K562 (cell line): ENCODE measurements at regions not wholly inside any gene's neighbourhood (a gene's known extent, or its start where the extent isn't known, plus 50 kb on each side); places are given as distances from the start of the nearest gene placed in this dataset.

Source experiments
- ATAC-seq: fragments of 200-7000 bp; cut with Tn5 transposase; 3 replicates; pipeline ENCODE4 v1.9.1; 2020; ENCODE audit warnings: moderate library complexity
- BruUV-seq: library from RNA; stranded (reverse); fragments of 400-500 nt; replicated peaks from 2 replicates; lab custom pipeline; 2021; lab: Mats Ljungman, UMichigan
- CTCF ChIA-PET: fragments of 300-600 bp; formaldehyde crosslinking; extraction: SDS; loops from one replicate; lab custom pipeline; 2021; ENCODE audit warnings: low intra/inter-chr PET ratio; lab: Yijun Ruan, JAX
- POLR2A ChIA-PET: fragments of 300-600, 350-650 bp; sonication (Branson Sonifier 250); formaldehyde crosslinking; extraction: SDS; loops from one replicate; lab custom pipeline; 2021; ENCODE audit warnings: antibody characterized with exemption, inconsistent platforms; lab: Yijun Ruan, JAX
- DNase-seq, 4 experiments: peaks; one replicate each; pipeline versions ENCODE4 v3.0.0 to v3.0.0-alpha.2; 2011 to 2018; ENCODE audit warnings: low spot score in 3 of 4, mixed read lengths in 3 of 4; ENCODE audit errors: extremely low read depth in 1 of 4
- FAIRE-seq: peaks from 2 replicates; lab custom pipeline; 2011; peaks lifted over from hg19 to GRCh38; lab: Jason Lieb, UNC
- H2AFZ ChIP-seq: 2 replicates; pipeline ENCODE4 v1.6.0; 2011; ENCODE audit warnings: low read depth, low read length, control low read depth, inconsistent platforms
- H3K27ac ChIP-seq: fragments of 200-600 bp; 3 replicates; pipeline ENCODE4 v1.8.0; 2011; ENCODE audit warnings: low read depth, mild to moderate bottlenecking, control low read depth, inconsistent platforms, low read length, moderate library complexity, mixed read lengths; ENCODE audit errors: extremely low read depth
- H3K27me3 ChIP-seq, 2 experiments: fragments of 300-600 bp in 1 of 2; 2 replicates in 1 of 2; 3 replicates in 1 of 2; pipeline versions ENCODE4 v1.6.0 to v1.8.0; 2011; ENCODE audit warnings: inconsistent platforms in 2 of 2, low read length in 2 of 2, mild to moderate bottlenecking in 1 of 2, mixed read lengths in 1 of 2, moderate library complexity in 1 of 2; ENCODE audit not compliant: control insufficient read depth in 2 of 2, insufficient read depth in 2 of 2
- H3K36me3 ChIP-seq: fragments of 300-600 bp; 3 replicates; pipeline ENCODE4 v1.8.0; 2011; ENCODE audit warnings: mild to moderate bottlenecking, low read length, inconsistent platforms; ENCODE audit not compliant: control insufficient read depth, insufficient read depth
- H3K4me1 ChIP-seq, 2 experiments: fragments of 200-600 bp in 1 of 2; replicated peaks in 1 of 2; 2 replicates in 1 of 2; 3 replicates in 1 of 2; pipeline versions ENCODE4 v1.5.1 to v1.8.0; 2011; ENCODE audit warnings: inconsistent platforms in 2 of 2, low read length in 2 of 2, mild to moderate bottlenecking in 1 of 2, mixed read lengths in 1 of 2, moderate library complexity in 1 of 2; ENCODE audit not compliant: control insufficient read depth in 2 of 2, insufficient read depth in 2 of 2
- H3K4me2 ChIP-seq: 2 replicates; pipeline ENCODE4 v1.6.1; 2011; ENCODE audit warnings: low read length, control low read depth, inconsistent platforms, mixed read lengths; ENCODE audit not compliant: insufficient read depth
- H3K4me3 ChIP-seq: fragments of 200-600 bp; sonication (generic), shearing (Covaris generic); 2 replicates; pipeline ENCODE4 v1.5.1; 2016; ENCODE audit warnings: control low read depth, inconsistent platforms
- H3K79me2 ChIP-seq: fragments of 200-600 bp; 3 replicates; pipeline ENCODE4 v1.8.0; 2011; ENCODE audit warnings: low read length, inconsistent platforms; ENCODE audit not compliant: control insufficient read depth, insufficient read depth
- H3K9ac ChIP-seq, 2 experiments: 2 replicates each; pipeline versions ENCODE4 v1.6.0 to v1.6.1; 2011; ENCODE audit warnings: low read depth in 2 of 2, low read length in 2 of 2, control low read depth in 1 of 2, inconsistent platforms in 1 of 2, mild to moderate bottlenecking in 1 of 2, mixed read lengths in 1 of 2; ENCODE audit not compliant: insufficient read depth in 1 of 2
- H3K9me1 ChIP-seq: one replicate; pipeline ENCODE4 v1.6.0; 2011; ENCODE audit warnings: inconsistent platforms, mild to moderate bottlenecking, low read length, moderate library complexity; ENCODE audit not compliant: control insufficient read depth, insufficient read depth
- H3K9me3 ChIP-seq: replicated peaks from 2 replicates; pipeline ENCODE4 v1.5.1; 2011; ENCODE audit warnings: low read depth, low read length, inconsistent platforms; ENCODE audit not compliant: control insufficient read depth, insufficient read depth
- H4K20me1 ChIP-seq: replicated peaks from 2 replicates; pipeline ENCODE4 v1.6.1; 2011; ENCODE audit warnings: low read length, inconsistent platforms, mixed read lengths; ENCODE audit not compliant: control insufficient read depth, insufficient read depth
- CREB3 ChIP-seq: fragments of 450-650 bp; conservative IDR thresholded peaks from 2 replicates; pipeline ENCODE4 v1.6.1; 2016; ENCODE audit warnings: missing genetic modification characterization, low read depth, mild to moderate bottlenecking, missing compliant biosample characterization, moderate library complexity
- GATAD2B ChIP-seq: fragments of 450-650 bp; IDR thresholded peaks from 2 replicates; pipeline ENCODE4 v1.6.1; 2017; ENCODE audit warnings: mild to moderate bottlenecking, borderline replicate concordance
- HNRNPK ChIP-seq: fragments of 200-400 bp; formaldehyde crosslinking; IDR thresholded peaks from one replicate; pipeline ENCODE4 v1.6.1; 2018; ENCODE audit warnings: mild to moderate bottlenecking, low read depth, low read length; ENCODE audit not compliant: poor library complexity, severe bottlenecking
- PCBP2 ChIP-seq: fragments of 200-400 bp; formaldehyde crosslinking; IDR thresholded peaks from 2 replicates; pipeline ENCODE4 v1.6.1; 2018; ENCODE audit warnings: low read length, low read depth, mild to moderate bottlenecking, moderate library complexity; ENCODE audit not compliant: poor library complexity, severe bottlenecking
- RFX7 ChIP-seq: fragments of 250-450 bp; sonication (Bioruptor Pico); IDR thresholded peaks from 2 replicates; pipeline ENCODE4 v1.5.1; 2021; ENCODE audit warnings: mild to moderate bottlenecking
- SNAPC5 ChIP-seq: fragments of 250-450 bp; sonication (Bioruptor Pico); IDR thresholded peaks from 2 replicates; pipeline ENCODE4 v1.8.0; 2021; ENCODE audit warnings: moderate library complexity, mild to moderate bottlenecking, inconsistent platforms
- TCF3 ChIP-seq: sonication (generic); formaldehyde crosslinking; IDR thresholded peaks from 2 replicates; pipeline ENCODE4 v1.4.0; 2020; ENCODE audit warnings: mild to moderate bottlenecking, missing genetic modification reagents
- ZNF174 ChIP-seq: fragments of 250-450 bp; sonication (Bioruptor Pico); IDR thresholded peaks from 2 replicates; pipeline ENCODE4 v1.4.0; 2020; ENCODE audit warnings: mild to moderate bottlenecking
- in situ Hi-C: fragments of 300-500 bp; cut with MboI; formaldehyde crosslinking; loops from 4 replicates; pipeline ENCODE4 v1.15.0; 2018; ENCODE audit warnings: inconsistent platforms, mixed read lengths
- intact Hi-C: fragments of 100-400 bp; cut with micrococcal nuclease; formaldehyde crosslinking; loops from 2 replicates; pipeline ENCODE4 v1.14.2; 2022
- TF ChIP-seq, protein P1 (sequence below), 2 experiments: fragments of 450-650 bp in 1 of 2; IDR thresholded peaks; 2 replicates each; pipeline ENCODE4 v1.6.1; 2011 to 2017; ENCODE audit warnings: low read depth in 2 of 2, antibody characterized with exemption in 1 of 2, borderline replicate concordance in 1 of 2, low read length in 1 of 2, mild to moderate bottlenecking in 1 of 2, mixed read lengths in 1 of 2; ENCODE audit not compliant: control insufficient read depth in 1 of 2

GRCh38 chr12:92382383-92382878, 236.8 kb upstream of the BTG1 start (continued):
- TF ChIP-seq ZNF174 (no peak), SNAPC5 (CRISPR knock-in tag) (no peak)

DNA sequence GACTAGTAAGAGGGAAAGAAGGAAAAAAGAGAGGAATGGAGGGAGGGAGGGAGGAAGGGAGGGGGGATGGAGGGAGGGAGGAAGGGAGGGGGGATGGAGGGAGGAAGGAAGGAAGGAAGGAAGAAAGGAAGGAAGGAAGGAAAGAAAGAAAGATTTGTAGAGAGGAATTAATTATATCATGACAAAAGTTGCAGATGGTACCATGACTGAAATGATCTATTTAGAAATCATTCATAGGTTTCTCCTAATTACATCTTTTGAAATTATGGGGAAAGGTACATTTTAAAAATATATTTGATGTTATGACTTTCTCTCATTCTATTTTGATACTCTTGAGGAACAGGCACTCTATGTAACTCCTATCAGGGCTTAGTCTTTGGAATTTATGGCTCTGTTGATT, 236.2 kb upstream of the BTG1 start:
- ATAC-seq (no peak), FAIRE-seq (no peak), DNase-seq (no peak)
- no peaks in the 10 kb centered on the region for H3K27me3 ChIP-seq
- no peak overlapping the region for H2AFZ ChIP-seq
- no peaks in the 10 kb centered on the region for H3K9me3 ChIP-seq
- H3K36me3 ChIP-seq: no peaks in the 10 kb centered on the region
- peaks cover 3 to 20% of the 10 kb centered on the region in 2 experiments; a peak in 3 of 5 replicates for H3K4me1 ChIP-seq
- ChIA-PET POLR2A (no interaction called here), CTCF (no interaction called here)
- H4K20me1 ChIP-seq: no peaks in the 10 kb centered on the region
- no peaks in the 10 kb centered on the region for H3K9me1 ChIP-seq
- H3K9ac ChIP-seq: no peak overlapping the region
- BruUV-seq: no TSS peak
- H3K4me2 ChIP-seq: no peak overlapping the region
- in situ Hi-C loops (no loop called here), intact Hi-C loops (no loop called here)
- no peaks in the 10 kb centered on the region for H3K79me2 ChIP-seq
- no peak overlapping the region for H3K4me3 ChIP-seq
- H3K27ac ChIP-seq: no peak overlapping the region
- TF ChIP-seq CREB3 (no peak), GATAD2B (no peak), RFX7 (CRISPR knock-in tag) (no peak), TCF3 (CRISPR knock-in tag) (no peak), PCBP2 (peak; percentile 94), HNRNPK (peak; percentile 91)
- TF ChIP-seq, protein P1, sequence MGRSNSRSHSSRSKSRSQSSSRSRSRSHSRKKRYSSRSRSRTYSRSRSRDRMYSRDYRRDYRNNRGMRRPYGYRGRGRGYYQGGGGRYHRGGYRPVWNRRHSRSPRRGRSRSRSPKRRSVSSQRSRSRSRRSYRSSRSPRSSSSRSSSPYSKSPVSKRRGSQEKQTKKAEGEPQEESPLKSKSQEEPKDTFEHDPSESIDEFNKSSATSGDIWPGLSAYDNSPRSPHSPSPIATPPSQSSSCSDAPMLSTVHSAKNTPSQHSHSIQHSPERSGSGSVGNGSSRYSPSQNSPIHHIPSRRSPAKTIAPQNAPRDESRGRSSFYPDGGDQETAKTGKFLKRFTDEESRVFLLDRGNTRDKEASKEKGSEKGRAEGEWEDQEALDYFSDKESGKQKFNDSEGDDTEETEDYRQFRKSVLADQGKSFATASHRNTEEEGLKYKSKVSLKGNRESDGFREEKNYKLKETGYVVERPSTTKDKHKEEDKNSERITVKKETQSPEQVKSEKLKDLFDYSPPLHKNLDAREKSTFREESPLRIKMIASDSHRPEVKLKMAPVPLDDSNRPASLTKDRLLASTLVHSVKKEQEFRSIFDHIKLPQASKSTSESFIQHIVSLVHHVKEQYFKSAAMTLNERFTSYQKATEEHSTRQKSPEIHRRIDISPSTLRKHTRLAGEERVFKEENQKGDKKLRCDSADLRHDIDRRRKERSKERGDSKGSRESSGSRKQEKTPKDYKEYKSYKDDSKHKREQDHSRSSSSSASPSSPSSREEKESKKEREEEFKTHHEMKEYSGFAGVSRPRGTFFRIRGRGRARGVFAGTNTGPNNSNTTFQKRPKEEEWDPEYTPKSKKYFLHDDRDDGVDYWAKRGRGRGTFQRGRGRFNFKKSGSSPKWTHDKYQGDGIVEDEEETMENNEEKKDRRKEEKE (IDR thresholded peaks at IDR 0.05; ENCODE audit: borderline replicate concordance in 1 of 2, control insufficient read depth in 1 of 2, low read depth in 2 of 2, low read length in 1 of 2): no peak
